ENCODE measurements at regions not wholly inside any gene's neighbourhood (a gene's known extent, or its start where the extent isn't known, plus 50 kb on each side); places are given as distances from the start of the nearest gene placed in this dataset.

GRCh38 chr12:108455706-108456105 lies 59.4 kb upstream of the FICD start:
- no peaks in the 10 kb centered on the region for H3K36me3 ChIP-seq
- no peak overlapping the region for H3K27ac ChIP-seq
- DNase-seq (ENCODE audit: low spot score), result no peak
- no peak overlapping the region for H3K4me3 ChIP-seq
- no peaks in the 10 kb centered on the region for H3K9me3 ChIP-seq
- no peaks in the 10 kb centered on the region for H3K27me3 ChIP-seq
- H3K4me1 ChIP-seq, result no peaks in the 10 kb centered on the region
- TF ChIP-seq CTCF (IDR thresholded peaks at IDR 0.05), result no peak

DNA sequence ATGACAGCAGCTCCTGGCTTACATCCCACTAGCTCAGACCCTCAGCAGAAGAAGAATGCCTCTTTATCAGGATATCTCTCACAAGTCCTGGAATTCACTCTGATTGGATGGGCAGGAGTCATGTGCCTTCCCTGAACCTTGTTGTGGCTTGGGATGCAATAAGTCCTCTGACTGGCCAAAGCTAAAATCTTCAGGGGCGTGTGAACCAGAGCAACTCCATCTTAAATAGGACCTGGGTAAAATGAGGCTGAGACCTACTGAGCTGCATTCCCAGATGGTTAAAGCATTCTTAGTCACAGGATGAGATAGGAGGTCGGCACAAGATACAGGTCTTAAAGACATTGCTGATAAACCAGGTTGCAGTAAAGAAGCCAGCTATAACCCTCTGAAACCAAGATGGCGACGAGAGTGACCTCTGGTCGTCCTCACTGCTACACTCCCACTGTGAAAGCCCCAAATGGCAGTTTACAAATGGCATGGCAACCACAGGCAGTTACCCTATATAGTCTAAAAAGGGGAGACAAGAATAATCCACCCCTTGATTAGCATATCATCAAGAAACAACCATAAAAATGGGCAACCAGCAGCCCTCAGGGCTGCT lies 60.4 kb upstream of the FICD start:
- TF ChIP-seq CTCF (IDR thresholded peaks at IDR 0.05), result no peak
- Histone ChIP-seq H3K9me3 (no peaks in the 10 kb centered on the region), H3K4me1 (no peaks in the 10 kb centered on the region), H3K36me3 (no peaks in the 10 kb centered on the region), H3K27me3 (no peaks in the 10 kb centered on the region), H3K27ac (no peak overlapping the region), H3K4me3 (no peak overlapping the region)
- DNase-seq (ENCODE audit: low spot score), result no peak

DNA sequence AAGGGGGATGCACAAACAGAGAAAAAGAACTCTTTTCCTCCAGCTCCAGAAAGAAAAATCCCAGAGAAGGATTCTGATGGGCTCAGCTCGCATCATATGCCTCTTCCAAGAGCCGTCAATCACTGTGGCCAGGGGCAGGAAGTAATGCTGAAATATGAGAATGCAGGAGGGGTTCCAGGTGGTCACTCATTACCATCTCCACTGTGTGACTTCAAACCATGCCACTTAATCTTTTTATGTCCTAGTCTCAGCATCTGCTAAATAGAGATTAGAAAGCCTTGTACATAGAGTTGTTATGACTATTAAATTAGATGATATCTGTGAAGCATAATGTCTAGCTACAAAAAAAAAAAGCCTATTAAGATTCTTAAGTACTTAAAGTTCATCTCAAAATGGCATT lies 65.6 kb upstream of the FICD start:
- no peak for TF ChIP-seq CTCF (IDR thresholded peaks at IDR 0.05)
- DNase-seq (ENCODE audit: low spot score), result no peak
- no peaks in the 10 kb centered on the region for H3K27me3 ChIP-seq

DNA sequence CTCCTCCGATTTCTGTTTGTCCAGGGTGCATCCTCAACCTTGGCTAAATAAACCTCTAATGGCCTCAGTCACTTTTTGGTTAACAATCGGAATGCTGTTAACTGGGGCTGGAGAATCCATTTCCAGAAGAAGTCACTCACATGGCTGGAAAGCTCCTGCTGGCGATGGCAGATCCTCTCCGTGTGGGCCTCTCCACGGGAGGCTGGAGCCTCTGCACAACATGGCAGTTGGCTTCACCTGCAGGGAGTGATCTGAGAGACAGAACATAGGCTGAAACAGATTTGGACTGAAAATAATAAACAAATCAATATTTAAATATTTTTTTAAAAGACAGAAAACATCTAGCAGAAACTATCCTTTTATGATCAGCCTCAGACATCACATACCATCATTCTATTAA lies 66.8 kb upstream of the FICD start:
- H3K27ac ChIP-seq, result no peak overlapping the region
- no peaks in the 10 kb centered on the region for H3K4me1 ChIP-seq
- H3K9me3 ChIP-seq, result no peaks in the 10 kb centered on the region
- no peak for TF ChIP-seq CTCF (IDR thresholded peaks at IDR 0.05)
- no peaks in the 10 kb centered on the region for H3K36me3 ChIP-seq
- H3K27me3 ChIP-seq, result no peaks in the 10 kb centered on the region
- H3K4me3 ChIP-seq, result no peak overlapping the region
- no peak for DNase-seq (ENCODE audit: low spot score)

More for the DNA sequence above, 65.6 kb upstream of the FICD start:
- H3K36me3 ChIP-seq, result no peaks in the 10 kb centered on the region
- no peak overlapping the region for H3K4me3 ChIP-seq
- H3K9me3 ChIP-seq, result no peaks in the 10 kb centered on the region
- H3K4me1 ChIP-seq, result no peaks in the 10 kb centered on the region
- H3K27ac ChIP-seq, result no peak overlapping the region

DNA sequence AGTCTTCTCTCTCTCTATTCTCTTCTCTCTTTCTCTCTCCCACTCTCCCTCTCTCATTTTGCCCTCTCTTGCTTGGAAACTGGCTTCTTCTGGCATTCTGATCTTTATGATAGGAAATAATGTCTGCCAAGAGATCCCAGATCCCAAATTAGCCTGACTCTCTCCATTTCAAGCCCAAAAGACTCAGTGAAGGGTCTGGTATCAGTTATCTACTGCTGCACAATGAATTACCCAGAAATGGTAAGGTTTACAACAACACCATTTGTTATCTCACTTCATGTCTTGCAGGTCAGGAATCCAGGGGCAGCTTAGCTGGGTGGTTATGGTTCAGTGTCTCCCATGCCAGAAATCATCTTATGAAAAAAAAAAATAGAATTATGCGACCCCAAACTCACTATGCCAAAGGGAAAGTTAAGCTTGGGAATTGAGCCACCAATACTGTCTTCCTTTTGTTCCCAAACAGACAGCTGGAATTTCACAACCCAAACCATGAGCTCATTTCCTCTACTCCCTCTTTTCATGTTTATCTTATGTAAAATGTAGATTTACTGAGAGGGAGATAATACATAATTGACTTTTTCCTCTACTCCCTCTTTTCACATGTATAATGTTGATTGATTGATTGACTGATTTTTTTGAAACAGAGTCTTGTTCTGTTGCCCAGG lies 67.8 kb upstream of the FICD start:
- no peak overlapping the region for H3K4me3 ChIP-seq
- H3K27me3 ChIP-seq, result no peaks in the 10 kb centered on the region
- no peaks in the 10 kb centered on the region for H3K4me1 ChIP-seq
- no peak for TF ChIP-seq CTCF (IDR thresholded peaks at IDR 0.05)
- no peaks in the 10 kb centered on the region for H3K9me3 ChIP-seq
- DNase-seq (ENCODE audit: low spot score), result no peak
- H3K36me3 ChIP-seq, result no peaks in the 10 kb centered on the region
- no peak overlapping the region for H3K27ac ChIP-seq

GRCh38 chr12:108446766-108447165 lies 68.3 kb upstream of the FICD start:
- H3K27ac ChIP-seq, result no peak overlapping the region
- DNase-seq (ENCODE audit: low spot score), result no peak

More at GRCh38 chr12:108446766-108447165, 68.3 kb upstream of the FICD start:
- Histone ChIP-seq H3K4me1 (no peaks in the 10 kb centered on the region), H3K9me3 (no peaks in the 10 kb centered on the region), H3K4me3 (no peak overlapping the region), H3K36me3 (no peaks in the 10 kb centered on the region), H3K27me3 (no peaks in the 10 kb centered on the region)
- TF ChIP-seq CTCF (IDR thresholded peaks at IDR 0.05), result no peak
